Gastroesophageal sphincter (tissue), 3 donors: ENCODE measurements at regions not wholly inside any gene's neighbourhood (a gene's known extent, or its start where the extent isn't known, plus 50 kb on each side); places are given as distances from the start of the nearest gene placed in this dataset.

Experiments used
- CTCF ChIP-seq, 4 experiments: fragments of 200-600 bp in 2 of 4; fragments of 450-650 bp in 2 of 4; sonication (generic) in 1 of 4; IDR thresholded peaks; one replicate each; pipeline ENCODE4 v1.5.1; 2017 to 2019; ENCODE audit warnings: antibody characterized with exemption in 4 of 4, mild to moderate bottlenecking in 2 of 4, moderate library complexity in 2 of 4
- EP300 ChIP-seq: sonication (generic); formaldehyde crosslinking; IDR thresholded peaks from one replicate; pipeline ENCODE4 v1.6.1; 2017; ENCODE audit warnings: antibody characterized with exemption, mild to moderate bottlenecking
- POLR2A ChIP-seq, 2 donors: fragments of 450-650 bp; IDR thresholded peaks; one replicate each; pipeline ENCODE4 v1.6.1; 2017; ENCODE audit warnings: antibody characterized with exemption in 2 of 2, mild to moderate bottlenecking in 2 of 2, moderate library complexity in 1 of 2
- POLR2AphosphoS5 ChIP-seq: sonication (generic); formaldehyde crosslinking; IDR thresholded peaks from one replicate; pipeline ENCODE4 v1.6.1; 2017; ENCODE audit warnings: antibody characterized with exemption

GRCh38 chr9:29691145-29691544, 2117.9 kb upstream of the C9orf72 start:
- TF ChIP-seq POLR2A (IDR thresholded peaks at IDR 0.05) (no peak), EP300 (no peak), CTCF (IDR thresholded peaks at IDR 0.05) (no peak), POLR2AphosphoS5 (no peak)
